HEK293T (cell line): ENCODE measurements at regions not wholly inside any gene's neighbourhood (a gene's known extent, or its start where the extent isn't known, plus 50 kb on each side); places are given as distances from the start of the nearest gene placed in this dataset.

Experiments
- CTCF ChIA-PET: fragments of 350-600 bp; formaldehyde crosslinking; extraction: SDS; loops from one replicate; lab custom pipeline; 2021; ENCODE audit warnings: antibody characterized with exemption, inconsistent platforms; lab: Yijun Ruan, JAX
- POLR2A ChIA-PET: fragments of 350-600 bp; formaldehyde crosslinking; extraction: SDS; loops from one replicate; lab custom pipeline; 2020; ENCODE audit warnings: antibody characterized with exemption, inconsistent platforms; lab: Yijun Ruan, JAX
- DNase-seq: peaks from one replicate; pipeline ENCODE4 v3.0.0; 2012; ENCODE audit warnings: mixed read lengths; ENCODE audit errors: extremely low spot score
- ARNT ChIP-seq: fragments of 450-650 bp; IDR thresholded peaks from 2 replicates; pipeline ENCODE4 v1.6.1; 2017; ENCODE audit warnings: mild to moderate bottlenecking
- BHLHE40 ChIP-seq: fragments of 450-650 bp; IDR thresholded peaks from 2 replicates; pipeline ENCODE4 v1.6.1; 2016; ENCODE audit warnings: mild to moderate bottlenecking, moderate library complexity, borderline replicate concordance
- CTBP1 ChIP-seq: fragments of 450-650 bp; IDR thresholded peaks from 2 replicates; pipeline ENCODE4 v1.6.1; 2016; ENCODE audit warnings: borderline replicate concordance
- ELF4 ChIP-seq: fragments of 450-650 bp; IDR thresholded peaks from 2 replicates; pipeline ENCODE4 v1.6.1; 2017; ENCODE audit warnings: antibody characterized with exemption
- FOXA1 ChIP-seq: fragments of 450-650 bp; IDR thresholded peaks from 2 replicates; pipeline ENCODE4 v1.6.1; 2016; ENCODE audit warnings: mild to moderate bottlenecking
- FOXK2 ChIP-seq: fragments of 450-650 bp; IDR thresholded peaks from 2 replicates; pipeline ENCODE4 v1.6.1; 2016; ENCODE audit warnings: mild to moderate bottlenecking
- FOXM1 ChIP-seq: fragments of 450-650 bp; IDR thresholded peaks from 2 replicates; pipeline ENCODE4 v1.6.1; 2017; ENCODE audit warnings: mild to moderate bottlenecking, borderline replicate concordance
- HDGF ChIP-seq: fragments of 450-650 bp; IDR thresholded peaks from 2 replicates; pipeline ENCODE4 v1.6.1; 2017; ENCODE audit warnings: antibody characterized with exemption, borderline replicate concordance
- L3MBTL2 ChIP-seq: fragments of 450-650 bp; conservative IDR thresholded peaks from 2 replicates; pipeline ENCODE4 v1.6.1; 2016; ENCODE audit warnings: mild to moderate bottlenecking
- LEF1 ChIP-seq: fragments of 450-650 bp; IDR thresholded peaks from 2 replicates; pipeline ENCODE4 v1.6.1; 2017; ENCODE audit warnings: mild to moderate bottlenecking, borderline replicate concordance
- NFRKB ChIP-seq: fragments of 450-650 bp; IDR thresholded peaks from 2 replicates; pipeline ENCODE4 v1.6.1; 2016; ENCODE audit warnings: mild to moderate bottlenecking, moderate library complexity
- SP1 ChIP-seq: fragments of 450-650 bp; IDR thresholded peaks from 2 replicates; pipeline ENCODE4 v1.6.1; 2017
- SUZ12 ChIP-seq: fragments of 450-650 bp; IDR thresholded peaks from 2 replicates; pipeline ENCODE4 v1.6.1; 2016; ENCODE audit warnings: mild to moderate bottlenecking
- TARDBP ChIP-seq: fragments of 450-650 bp; IDR thresholded peaks from 2 replicates; pipeline ENCODE4 v1.6.1; 2016
- ZNF384 ChIP-seq: fragments of 450-650 bp; IDR thresholded peaks from 2 replicates; pipeline ENCODE4 v1.6.1; 2016
- TF ChIP-seq, protein P1 (sequence below): fragments of 450-650 bp; IDR thresholded peaks from 2 replicates; pipeline ENCODE4 v1.6.1; 2016

DNA sequence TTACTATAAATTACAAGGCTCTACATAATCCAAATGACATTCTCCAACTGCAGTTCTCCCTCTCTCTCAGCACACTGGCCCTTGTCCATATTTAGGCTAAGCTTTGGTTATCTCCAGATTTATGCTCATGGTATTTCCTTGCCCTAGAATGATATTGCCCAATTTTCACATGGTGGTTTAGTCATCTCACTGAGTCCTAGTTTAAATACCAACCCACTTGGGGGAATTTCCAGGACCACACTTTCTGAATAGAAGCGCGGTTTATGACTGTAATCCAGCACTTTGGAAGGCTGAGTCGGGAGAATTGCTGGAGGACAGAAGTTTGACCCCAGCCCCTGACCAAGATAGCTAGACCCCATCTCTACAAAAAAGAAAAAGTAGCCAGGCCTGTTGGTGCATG is 280.1 kb upstream of the MON1B start:
- ChIA-PET POLR2A (no interaction called here), CTCF (no interaction called here)
- no peak for DNase-seq
- TF ChIP-seq FOXA1 (no peak), NFRKB (no peak), ELF4 (no peak), SP1 (no peak), SUZ12 (no peak), ARNT (no peak), BHLHE40 (no peak), FOXM1 (no peak), ZNF384 (no peak), FOXK2 (no peak), TARDBP (no peak), LEF1 (no peak), HDGF (no peak), CTBP1 (no peak), L3MBTL2 (no peak)
- TF ChIP-seq, protein P1, sequence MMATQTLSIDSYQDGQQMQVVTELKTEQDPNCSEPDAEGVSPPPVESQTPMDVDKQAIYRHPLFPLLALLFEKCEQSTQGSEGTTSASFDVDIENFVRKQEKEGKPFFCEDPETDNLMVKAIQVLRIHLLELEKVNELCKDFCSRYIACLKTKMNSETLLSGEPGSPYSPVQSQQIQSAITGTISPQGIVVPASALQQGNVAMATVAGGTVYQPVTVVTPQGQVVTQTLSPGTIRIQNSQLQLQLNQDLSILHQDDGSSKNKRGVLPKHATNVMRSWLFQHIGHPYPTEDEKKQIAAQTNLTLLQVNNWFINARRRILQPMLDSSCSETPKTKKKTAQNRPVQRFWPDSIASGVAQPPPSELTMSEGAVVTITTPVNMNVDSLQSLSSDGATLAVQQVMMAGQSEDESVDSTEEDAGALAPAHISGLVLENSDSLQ, result no peak

DNA sequence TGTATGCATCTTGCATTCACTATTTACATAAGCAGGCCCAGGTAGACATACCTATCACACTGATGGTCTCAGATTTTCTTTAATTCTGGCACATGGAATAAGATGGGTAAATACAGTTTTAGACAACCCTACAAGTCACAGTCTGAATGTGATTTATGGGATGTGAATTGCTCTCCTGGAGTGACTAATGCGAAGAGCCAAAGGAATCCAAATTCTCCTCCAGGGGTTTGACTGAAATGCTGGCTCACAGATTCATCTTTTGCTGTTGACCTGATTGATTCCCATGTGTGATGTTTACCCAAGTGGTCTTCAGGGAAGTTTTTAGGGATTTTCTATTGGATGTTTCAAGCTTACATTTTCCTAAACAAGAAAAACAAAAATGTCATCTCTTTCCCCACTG is 277.9 kb upstream of the MON1B start:
- CTCF ChIA-PET, result no interaction called here
- POLR2A ChIA-PET, result no interaction called here
- no peak for DNase-seq
- TF ChIP-seq CTBP1, result no peak
- no peak for TF ChIP-seq FOXK2
- no peak for TF ChIP-seq ARNT

DNA sequence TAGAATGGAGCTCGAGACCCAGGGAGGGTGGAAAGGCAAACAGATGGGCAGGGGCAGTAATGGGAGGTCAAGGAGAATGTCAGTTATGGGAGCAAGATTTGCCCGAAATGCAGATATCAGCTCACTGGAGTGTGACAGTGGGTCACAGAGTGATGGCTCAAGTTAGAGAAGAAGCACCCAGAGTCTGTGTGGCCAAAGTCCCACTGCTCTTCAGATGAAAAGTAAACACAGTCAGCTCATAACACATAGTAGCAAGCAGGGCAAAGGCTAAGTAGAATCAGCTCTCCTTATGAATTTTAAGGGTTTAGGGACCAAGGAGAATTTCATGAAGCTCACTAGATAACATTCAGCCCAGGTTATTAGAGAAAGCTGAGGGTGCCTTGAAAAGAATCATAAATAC is 264.9 kb upstream of the MON1B start:
- DNase-seq, result no peak
- no peak for TF ChIP-seq HDGF
- TF ChIP-seq ELF4, result no peak
- no peak for TF ChIP-seq SP1
- TF ChIP-seq, protein P1, result no peak
- no peak for TF ChIP-seq TARDBP
- no peak for TF ChIP-seq SUZ12
- TF ChIP-seq FOXA1, result no peak
- no peak for TF ChIP-seq ZNF384
- no peak for TF ChIP-seq FOXK2
- no peak for TF ChIP-seq LEF1
- no peak for TF ChIP-seq ARNT
- no peak for TF ChIP-seq NFRKB
- ChIA-PET CTCF (no interaction called here), POLR2A (no interaction called here)

DNA sequence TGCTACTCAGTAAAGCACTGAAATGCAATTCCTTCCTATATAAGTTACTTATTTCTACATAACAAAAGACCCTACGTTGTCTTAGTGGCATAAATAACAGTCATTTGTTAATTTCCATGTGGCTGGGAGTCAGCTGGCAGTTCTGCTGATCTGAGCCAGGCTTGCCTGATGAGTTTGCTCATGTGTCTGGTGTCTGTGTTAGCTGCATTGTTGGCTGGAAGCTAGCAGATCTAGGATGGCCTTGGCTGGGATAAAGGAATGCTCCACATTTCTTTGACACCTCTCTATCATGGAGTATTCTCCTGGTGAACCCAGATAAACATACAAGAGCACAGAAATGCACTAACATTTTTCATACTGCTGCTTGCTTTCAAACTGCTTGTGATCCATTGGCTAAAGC is 264.4 kb upstream of the MON1B start:
- ChIA-PET POLR2A (no interaction called here), CTCF (no interaction called here)
- TF ChIP-seq HDGF (no peak), FOXM1 (no peak), FOXK2 (no peak), ZNF384 (no peak), ARNT (no peak), SUZ12 (no peak), CTBP1 (no peak), NFRKB (no peak), LEF1 (no peak), TARDBP (no peak), L3MBTL2 (no peak), ELF4 (no peak), FOXA1 (no peak), BHLHE40 (no peak), SP1 (no peak)
- TF ChIP-seq, protein P1, result no peak
- no peak for DNase-seq

DNA sequence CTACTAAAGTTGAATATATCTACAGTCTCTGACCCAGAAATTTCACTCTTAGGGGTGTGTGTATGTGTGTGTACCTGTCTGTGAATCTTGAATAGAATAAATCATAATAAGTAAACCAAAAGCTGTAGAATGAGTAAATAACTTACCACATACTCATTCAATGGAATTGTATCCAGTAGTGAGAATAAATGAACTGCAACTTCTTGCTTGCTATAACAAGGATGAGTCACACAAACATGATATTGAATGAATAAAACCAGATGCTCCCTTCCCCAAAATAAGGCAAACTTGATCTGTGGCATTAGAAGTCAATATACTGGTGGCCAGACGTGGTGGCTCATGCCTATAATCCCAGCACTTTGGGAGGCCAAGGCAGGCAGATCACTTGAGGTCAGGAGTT is 259.8 kb upstream of the MON1B start:
- ChIA-PET POLR2A (no interaction called here), CTCF (no interaction called here)
- no peak for DNase-seq
- TF ChIP-seq LEF1 (no peak), L3MBTL2 (no peak), NFRKB (no peak), TARDBP (no peak), ZNF384 (no peak)

DNA sequence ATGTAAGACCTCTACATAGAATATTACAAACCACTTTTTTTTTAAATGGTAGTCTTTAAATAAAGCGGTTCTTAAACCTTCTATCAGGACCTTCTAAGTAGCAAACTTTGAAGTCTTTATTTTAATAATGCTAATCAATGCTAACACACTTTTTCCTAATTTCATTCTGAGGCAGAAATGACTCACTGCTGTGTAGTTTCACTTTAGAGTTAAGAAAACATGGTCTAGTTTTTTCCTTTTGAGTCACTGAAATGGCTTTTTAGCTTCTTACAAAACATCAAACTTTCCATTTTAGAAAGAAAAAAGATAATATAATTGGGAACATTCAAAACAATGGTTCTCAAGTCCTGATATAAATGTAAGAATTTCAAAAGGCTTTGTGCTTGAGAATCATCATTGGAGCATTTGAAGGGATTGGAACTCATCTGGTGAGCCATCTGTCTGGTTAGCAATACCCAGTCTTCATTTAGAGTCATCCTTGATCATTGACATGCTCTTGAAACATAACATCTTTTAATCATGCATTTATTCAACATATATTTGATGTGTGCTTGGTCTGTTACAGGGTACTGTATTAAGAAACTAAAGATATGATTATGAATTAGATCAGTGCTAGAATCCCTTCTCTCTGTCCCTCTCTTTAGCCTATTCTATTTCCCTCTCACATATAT is 258.3 kb upstream of the MON1B start:
- POLR2A ChIA-PET, result no interaction called here
- TF ChIP-seq SP1 (no peak), CTBP1 (no peak)
- CTCF ChIA-PET, result no interaction called here
- no peak for DNase-seq

DNA sequence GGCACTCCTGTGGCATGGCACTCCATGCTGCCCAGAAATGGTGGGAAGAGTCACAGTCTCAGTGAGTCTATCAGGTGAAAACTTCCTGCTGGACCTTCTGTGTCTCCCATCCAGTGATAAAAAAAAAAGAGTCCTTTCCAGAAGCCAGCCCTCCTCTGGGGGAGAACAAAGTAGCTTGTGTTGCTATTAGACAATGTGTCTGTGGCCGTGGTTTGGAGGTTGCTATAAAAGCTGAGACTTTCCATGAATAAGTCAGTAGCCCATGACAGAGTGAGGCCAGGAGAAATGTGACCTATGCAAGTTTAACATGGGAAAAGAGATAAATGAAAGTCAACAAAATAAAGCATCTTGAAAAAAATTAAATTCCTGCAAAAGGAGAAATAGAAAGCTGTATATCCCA is 250.7 kb upstream of the MON1B start:
- no peak for DNase-seq
- TF ChIP-seq NFRKB, result no peak
- TF ChIP-seq SP1, result no peak
- no peak for TF ChIP-seq HDGF
- no peak for TF ChIP-seq CTBP1
- TF ChIP-seq LEF1, result no peak
- TF ChIP-seq BHLHE40, result no peak
- no peak for TF ChIP-seq FOXA1
- TF ChIP-seq ZNF384, result no peak
- ChIA-PET CTCF (no interaction called here), POLR2A (interaction anchor here (0.6 kb wide), 1 partner anchor 943 kb away, joined by 3 read pairs; no protein-coding TSS in a partner anchor)
